ENCODE measurements at regions not wholly inside any gene's neighbourhood (a gene's known extent, or its start where the extent isn't known, plus 50 kb on each side); places are given as distances from the start of the nearest gene placed in this dataset.
"Not testable (repeated sequence)": the region's sequence is repeated elsewhere in the genome, so short reads cannot be mapped to it uniquely, and the experiment has no call there.

DNA sequence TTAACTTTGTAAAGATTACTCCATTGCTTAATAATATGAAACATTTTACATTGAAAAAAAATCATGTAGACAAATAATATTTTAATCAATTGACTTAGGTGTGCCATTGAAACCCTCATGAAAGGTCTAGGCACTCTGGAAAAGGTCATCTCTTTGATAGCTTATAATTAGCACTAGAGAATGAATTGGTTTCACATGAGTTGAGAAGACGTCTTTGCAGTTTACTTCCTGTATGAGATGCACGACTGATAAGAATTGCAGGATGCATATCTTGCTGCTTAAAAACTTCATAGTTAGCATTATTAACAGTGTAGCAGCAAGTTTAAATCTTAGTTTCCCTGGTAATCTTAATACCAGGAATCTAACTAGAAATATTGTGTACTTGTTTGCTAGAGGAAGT, 614.2 kb upstream of the COBL start:
- no peak for DNase-seq
- Histone ChIP-seq H3K27me3 (replicated peaks in 2 of 5; ENCODE audit: control insufficient read depth in 4 of 5, insufficient read depth in 5 of 5, low read length in 4 of 5) (no peaks in the 10 kb centered on the region), H3K4me3 (ENCODE audit: control insufficient read depth in 1 of 7, extremely low read depth in 1 of 7, insufficient read depth in 4 of 7, low read depth in 2 of 7, low read length in 6 of 7) (no peak overlapping the region), H3K4me1 (ENCODE audit: control extremely low read depth in 1 of 4, control insufficient read depth in 4 of 4, insufficient read depth in 4 of 4, low read length in 3 of 4) (no peaks in the 10 kb centered on the region), H3K9me3 (ENCODE audit: control extremely low read depth in 1 of 5, control insufficient read depth in 4 of 5, insufficient read depth in 2 of 5, low read depth in 1 of 5, low read length in 4 of 5) (peaks cover 0 to 1% (median 0%) of the 10 kb centered on the region in 5 experiments), H3K36me3 (ENCODE audit: control insufficient read depth in 4 of 4, insufficient read depth in 4 of 4, low read length in 3 of 4) (no peaks in the 10 kb centered on the region), H3K27ac (ENCODE audit: insufficient read depth in 1 of 2, low read depth in 1 of 2, low read length in 2 of 2, poor library complexity in 1 of 2, severe bottlenecking in 2 of 2) (no peak overlapping the region)
- ChIA-PET POLR2A (no interaction called here), CTCF (no interaction called here)
- no CpG with 5 or more reads among the region's 2 CpGs for WGBS (ENCODE audit: insufficient coverage)

DNA sequence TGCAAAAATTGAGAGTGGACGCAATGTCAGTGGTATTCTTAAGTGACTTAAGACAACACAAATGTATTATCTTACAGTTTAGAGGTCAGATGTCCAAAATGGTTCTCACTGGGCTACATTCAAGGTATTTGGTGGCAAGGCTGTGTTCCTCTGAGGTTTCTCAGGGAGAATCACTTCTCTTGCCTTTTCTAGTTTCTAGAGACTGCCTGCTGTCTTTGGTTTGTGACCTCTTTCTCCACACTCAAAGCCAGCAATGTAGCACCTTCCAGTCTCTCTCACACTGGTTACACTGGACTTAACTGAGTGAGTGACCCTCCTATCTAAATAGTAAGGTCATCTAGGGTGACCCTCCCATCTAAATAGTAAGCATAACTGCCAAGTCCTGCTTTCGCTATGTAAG, 613.2 kb upstream of the COBL start:
- Histone ChIP-seq H3K9me3 (ENCODE audit: control extremely low read depth in 1 of 5, control insufficient read depth in 4 of 5, insufficient read depth in 2 of 5, low read depth in 1 of 5, low read length in 4 of 5) (peaks cover 0 to 1% (median 0%) of the 10 kb centered on the region in 5 experiments), H3K36me3 (ENCODE audit: control insufficient read depth in 4 of 4, insufficient read depth in 4 of 4, low read length in 3 of 4) (no peaks in the 10 kb centered on the region), H3K27ac (ENCODE audit: insufficient read depth in 1 of 2, low read depth in 1 of 2, low read length in 2 of 2, poor library complexity in 1 of 2, severe bottlenecking in 2 of 2) (no peak overlapping the region), H3K27me3 (replicated peaks in 2 of 5; ENCODE audit: control insufficient read depth in 4 of 5, insufficient read depth in 5 of 5, low read length in 4 of 5) (no peaks in the 10 kb centered on the region), H3K4me3 (ENCODE audit: control insufficient read depth in 1 of 7, extremely low read depth in 1 of 7, insufficient read depth in 4 of 7, low read depth in 2 of 7, low read length in 6 of 7) (no peak overlapping the region), H3K4me1 (ENCODE audit: control extremely low read depth in 1 of 4, control insufficient read depth in 4 of 4, insufficient read depth in 4 of 4, low read length in 3 of 4) (no peaks in the 10 kb centered on the region)
- ChIA-PET CTCF (no interaction called here), POLR2A (no interaction called here)
- WGBS (ENCODE audit: insufficient coverage), result no CpG with 5 or more reads among the region's 2 CpGs
- no peak for DNase-seq

DNA sequence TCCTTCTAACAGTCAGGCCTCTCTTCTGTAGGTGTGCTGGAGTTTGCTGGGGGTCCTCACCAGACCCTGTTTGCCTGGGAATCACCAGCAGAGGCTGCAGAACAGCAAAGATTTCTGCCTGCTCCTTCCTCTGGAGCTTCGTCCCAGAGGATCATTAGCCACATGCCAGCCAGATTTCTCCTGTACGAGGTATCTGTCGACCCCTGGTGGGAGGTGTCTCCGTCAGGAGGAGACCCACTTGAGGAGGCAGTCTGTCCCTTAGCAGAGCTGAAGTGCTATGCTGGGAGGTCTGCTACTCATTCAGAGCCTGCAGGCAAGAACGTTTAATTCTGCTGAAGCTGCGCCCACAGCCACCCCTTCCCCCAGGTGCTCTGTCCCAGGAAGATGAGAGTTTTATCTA, 611.1 kb upstream of the COBL start:
- no peaks in the 10 kb centered on the region for H3K36me3 ChIP-seq (ENCODE audit: control insufficient read depth in 4 of 4, insufficient read depth in 4 of 4, low read length in 3 of 4)
- peaks cover 0 to 1% (median 0%) of the 10 kb centered on the region in 5 experiments for H3K9me3 ChIP-seq (ENCODE audit: control extremely low read depth in 1 of 5, control insufficient read depth in 4 of 5, insufficient read depth in 2 of 5, low read depth in 1 of 5, low read length in 4 of 5)
- DNase-seq, result no peak
- H3K4me1 ChIP-seq (ENCODE audit: control extremely low read depth in 1 of 4, control insufficient read depth in 4 of 4, insufficient read depth in 4 of 4, low read length in 3 of 4), result no peaks in the 10 kb centered on the region
- ChIA-PET POLR2A (interaction anchor here (0.7 kb wide), 1 partner anchor 827 kb away, joined by 3 read pairs; no protein-coding TSS in a partner anchor), CTCF (no interaction called here)
- H3K4me3 ChIP-seq (ENCODE audit: control insufficient read depth in 1 of 7, extremely low read depth in 1 of 7, insufficient read depth in 4 of 7, low read depth in 2 of 7, low read length in 6 of 7), result no peak overlapping the region
- no peaks in the 10 kb centered on the region for H3K27me3 ChIP-seq (replicated peaks in 2 of 5; ENCODE audit: control insufficient read depth in 4 of 5, insufficient read depth in 5 of 5, low read length in 4 of 5)
- no peak overlapping the region for H3K27ac ChIP-seq (ENCODE audit: insufficient read depth in 1 of 2, low read depth in 1 of 2, low read length in 2 of 2, poor library complexity in 1 of 2, severe bottlenecking in 2 of 2)
- 79% methylated on average over 2 of the region's 6 CpGs for WGBS (ENCODE audit: insufficient coverage)

DNA sequence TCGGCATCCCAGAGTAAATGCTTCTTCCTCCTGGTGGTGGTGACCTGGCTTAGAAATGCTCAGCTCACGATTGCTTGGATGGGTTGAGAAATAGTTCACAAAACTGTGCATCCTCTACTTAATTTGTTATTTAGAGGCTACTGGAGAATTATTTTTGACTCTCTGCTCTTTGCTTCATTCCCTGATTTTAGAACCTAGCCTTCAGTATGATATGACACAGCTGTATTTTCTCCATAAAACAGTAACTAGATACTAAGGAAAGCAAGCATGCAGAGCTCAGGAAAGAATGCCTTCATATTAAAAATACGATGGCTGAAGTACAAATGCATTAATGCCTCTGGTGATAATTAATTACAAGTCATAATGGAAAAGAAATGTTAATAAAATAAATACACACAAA, 602.0 kb upstream of the COBL start:
- Histone ChIP-seq H3K27me3 (replicated peaks in 2 of 5; ENCODE audit: control insufficient read depth in 4 of 5, insufficient read depth in 5 of 5, low read length in 4 of 5) (no peaks in the 10 kb centered on the region), H3K27ac (ENCODE audit: insufficient read depth in 1 of 2, low read depth in 1 of 2, low read length in 2 of 2, poor library complexity in 1 of 2, severe bottlenecking in 2 of 2) (no peak overlapping the region), H3K4me3 (ENCODE audit: control insufficient read depth in 1 of 7, extremely low read depth in 1 of 7, insufficient read depth in 4 of 7, low read depth in 2 of 7, low read length in 6 of 7) (no peak overlapping the region), H3K36me3 (ENCODE audit: control insufficient read depth in 4 of 4, insufficient read depth in 4 of 4, low read length in 3 of 4) (no peaks in the 10 kb centered on the region), H3K4me1 (ENCODE audit: control extremely low read depth in 1 of 4, control insufficient read depth in 4 of 4, insufficient read depth in 4 of 4, low read length in 3 of 4) (no peaks in the 10 kb centered on the region), H3K9me3 (ENCODE audit: control extremely low read depth in 1 of 5, control insufficient read depth in 4 of 5, insufficient read depth in 2 of 5, low read depth in 1 of 5, low read length in 4 of 5) (no peaks in the 10 kb centered on the region)
- DNase-seq, result no peak
- POLR2A ChIA-PET, result no interaction called here
- WGBS (ENCODE audit: insufficient coverage), result 100% methylated on average over 1 of the region's 3 CpGs
- CTCF ChIA-PET, result no interaction called here

DNA sequence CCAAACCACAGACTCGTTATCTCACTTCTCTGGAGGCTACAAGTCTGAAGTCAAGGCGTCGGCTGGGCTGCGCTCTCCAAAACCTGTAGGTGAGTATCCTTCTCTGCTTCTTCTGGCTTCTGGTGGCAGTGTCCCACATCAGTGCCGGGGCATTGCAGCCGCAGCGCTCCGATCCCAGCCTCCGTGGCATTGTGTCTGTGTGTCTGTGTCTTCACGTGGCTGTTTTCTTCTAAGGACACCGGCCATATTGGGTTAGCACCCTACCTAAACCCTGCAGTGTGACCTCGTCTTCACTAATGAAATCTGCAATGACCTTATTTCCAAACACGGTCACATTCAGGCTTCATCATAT, 584.9 kb upstream of the COBL start:
- no peak overlapping the region for H3K27ac ChIP-seq (ENCODE audit: insufficient read depth in 1 of 2, low read depth in 1 of 2, low read length in 2 of 2, poor library complexity in 1 of 2, severe bottlenecking in 2 of 2)
- H3K4me1 ChIP-seq (ENCODE audit: control extremely low read depth in 1 of 4, control insufficient read depth in 4 of 4, insufficient read depth in 4 of 4, low read length in 3 of 4), result no peaks in the 10 kb centered on the region
- H3K27me3 ChIP-seq (replicated peaks in 2 of 5; ENCODE audit: control insufficient read depth in 4 of 5, insufficient read depth in 5 of 5, low read length in 4 of 5), result no peaks in the 10 kb centered on the region
- peaks cover 0 to 4% (median 0%) of the 10 kb centered on the region in 5 experiments for H3K9me3 ChIP-seq (ENCODE audit: control extremely low read depth in 1 of 5, control insufficient read depth in 4 of 5, insufficient read depth in 2 of 5, low read depth in 1 of 5, low read length in 4 of 5)
- POLR2A ChIA-PET, result no interaction called here
- H3K36me3 ChIP-seq (ENCODE audit: control insufficient read depth in 4 of 4, insufficient read depth in 4 of 4, low read length in 3 of 4), result no peaks in the 10 kb centered on the region
- CTCF ChIA-PET, result no interaction called here
- H3K4me3 ChIP-seq (ENCODE audit: control insufficient read depth in 1 of 7, extremely low read depth in 1 of 7, insufficient read depth in 4 of 7, low read depth in 2 of 7, low read length in 6 of 7), result no peak overlapping the region
- 96% methylated on average over 13 of the region's 13 CpGs for WGBS (ENCODE audit: insufficient coverage)
- DNase-seq, result no peak

DNA sequence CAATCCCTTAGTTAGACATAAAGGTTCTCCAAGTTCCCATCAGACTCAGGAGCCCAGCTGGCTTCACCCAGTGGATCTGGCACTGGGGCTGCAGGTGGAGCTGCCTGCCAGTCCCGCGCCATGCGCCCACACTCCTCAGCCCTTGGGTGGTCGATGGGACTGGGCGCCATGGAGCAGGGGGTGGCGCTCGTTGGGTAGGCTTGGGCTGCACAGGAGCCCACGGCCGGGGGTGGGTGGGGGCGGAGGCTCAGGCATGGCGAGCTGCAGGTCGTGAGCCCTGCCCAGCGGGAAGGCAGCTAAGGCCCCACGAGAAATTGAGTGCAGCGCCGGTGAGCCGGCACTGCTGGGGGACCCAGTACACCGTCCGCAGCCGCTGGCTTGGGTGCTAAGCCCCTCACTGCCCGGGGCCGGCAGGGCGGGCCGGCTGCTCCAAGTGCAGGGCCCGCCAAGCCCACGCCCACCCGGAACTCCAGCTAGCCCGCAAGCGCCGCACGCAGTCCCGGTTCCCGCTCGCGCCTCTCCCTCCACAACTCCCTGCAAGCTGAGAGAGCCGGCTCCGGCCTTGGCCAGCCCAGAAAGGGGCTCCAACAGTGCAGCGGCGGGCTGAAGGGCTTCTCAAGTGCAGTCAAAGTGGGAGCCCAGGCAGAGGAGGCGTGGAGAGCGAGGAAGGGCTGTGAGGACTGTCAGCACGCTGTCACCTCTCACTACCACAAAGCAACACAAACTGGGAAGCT, 584.3 kb upstream of the COBL start:
- H3K27me3 ChIP-seq (replicated peaks in 2 of 5; ENCODE audit: control insufficient read depth in 4 of 5, insufficient read depth in 5 of 5, low read length in 4 of 5); H3K9me3 ChIP-seq (ENCODE audit: control extremely low read depth in 1 of 5, control insufficient read depth in 4 of 5, insufficient read depth in 2 of 5, low read depth in 1 of 5, low read length in 4 of 5); POLR2A ChIA-PET; H3K36me3 ChIP-seq (ENCODE audit: control insufficient read depth in 4 of 4, insufficient read depth in 4 of 4, low read length in 3 of 4); CTCF ChIA-PET; H3K4me3 ChIP-seq (ENCODE audit: control insufficient read depth in 1 of 7, extremely low read depth in 1 of 7, insufficient read depth in 4 of 7, low read depth in 2 of 7, low read length in 6 of 7); H3K27ac ChIP-seq (ENCODE audit: insufficient read depth in 1 of 2, low read depth in 1 of 2, low read length in 2 of 2, poor library complexity in 1 of 2, severe bottlenecking in 2 of 2); H3K4me1 ChIP-seq (ENCODE audit: control extremely low read depth in 1 of 4, control insufficient read depth in 4 of 4, insufficient read depth in 4 of 4, low read length in 3 of 4); DNase-seq: not testable (repeated sequence)
- WGBS (ENCODE audit: insufficient coverage), result 96% methylated on average over 32 of the region's 42 CpGs

DNA sequence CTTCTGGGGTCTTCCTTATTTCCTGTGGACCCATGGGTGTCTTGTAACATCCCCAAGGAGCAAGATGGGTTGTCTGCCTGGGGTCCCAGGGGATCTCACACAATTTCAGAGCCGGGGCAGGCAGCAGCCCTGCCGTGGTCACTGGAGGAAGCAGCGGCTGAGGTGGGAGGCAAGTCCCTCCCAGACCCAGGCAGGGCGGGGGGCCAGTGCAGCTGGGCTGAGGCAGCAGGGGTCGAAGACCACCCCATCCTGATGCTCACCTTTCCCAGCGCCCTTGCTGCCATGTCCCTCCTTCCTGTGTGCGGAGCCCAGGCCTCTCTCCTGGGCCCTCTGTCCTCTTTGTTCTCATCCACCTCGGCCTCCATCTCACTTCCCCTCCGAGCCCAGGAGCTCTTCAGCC, 583.0 kb upstream of the COBL start:
- ChIA-PET CTCF (no interaction called here), POLR2A (no interaction called here)
- H3K9me3 ChIP-seq (ENCODE audit: control extremely low read depth in 1 of 5, control insufficient read depth in 4 of 5, insufficient read depth in 2 of 5, low read depth in 1 of 5, low read length in 4 of 5), result peaks cover 0 to 4% (median 0%) of the 10 kb centered on the region in 5 experiments
- H3K27me3 ChIP-seq (replicated peaks in 2 of 5; ENCODE audit: control insufficient read depth in 4 of 5, insufficient read depth in 5 of 5, low read length in 4 of 5), result no peaks in the 10 kb centered on the region
- no peaks in the 10 kb centered on the region for H3K36me3 ChIP-seq (ENCODE audit: control insufficient read depth in 4 of 4, insufficient read depth in 4 of 4, low read length in 3 of 4)
- DNase-seq, result no peak
- WGBS (ENCODE audit: insufficient coverage), result 87% methylated on average over 7 of the region's 9 CpGs
- no peaks in the 10 kb centered on the region for H3K4me1 ChIP-seq (ENCODE audit: control extremely low read depth in 1 of 4, control insufficient read depth in 4 of 4, insufficient read depth in 4 of 4, low read length in 3 of 4)
- no peak overlapping the region for H3K27ac ChIP-seq (ENCODE audit: insufficient read depth in 1 of 2, low read depth in 1 of 2, low read length in 2 of 2, poor library complexity in 1 of 2, severe bottlenecking in 2 of 2)
- no peak overlapping the region for H3K4me3 ChIP-seq (ENCODE audit: control insufficient read depth in 1 of 7, extremely low read depth in 1 of 7, insufficient read depth in 4 of 7, low read depth in 2 of 7, low read length in 6 of 7)
